ENCODE measurements at regions not wholly inside any gene's neighbourhood (a gene's known extent, or its start where the extent isn't known, plus 50 kb on each side); places are given as distances from the start of the nearest gene placed in this dataset.
"Not testable (repeated sequence)": the region's sequence is repeated elsewhere in the genome, so short reads cannot be mapped to it uniquely, and the experiment has no call there.

DNA sequence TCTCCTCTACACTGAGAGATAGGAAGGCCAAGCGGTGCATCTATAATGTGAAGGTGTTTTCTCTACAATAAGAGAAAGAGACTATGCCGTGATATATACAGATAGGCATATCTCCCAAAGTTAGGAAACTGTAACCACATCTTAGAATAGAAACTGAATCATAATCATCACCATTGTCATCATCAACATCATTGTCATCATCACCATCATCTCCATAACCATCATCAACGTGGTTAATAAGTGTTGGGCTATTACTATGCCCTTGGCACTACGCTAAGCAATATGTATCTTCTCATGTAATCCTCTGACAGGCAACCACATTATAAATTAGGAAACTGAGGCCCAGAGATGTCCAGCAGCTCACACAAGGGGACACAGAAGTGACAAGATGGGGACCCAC lies 369.9 kb downstream of the ANAPC1 start:
- not testable (repeated sequence) for DNase-seq

- DNase-seq = not testable (repeated sequence)
Observed at GRCh38 chr2:111517050-111517720, 366.8 kb downstream of the ANAPC1 start.

- not testable (repeated sequence) for DNase-seq
Observed at GRCh38 chr2:111517721-111518053, 366.3 kb downstream of the ANAPC1 start.

GRCh38 chr2:111519071-111519470 lies 364.9 kb downstream of the ANAPC1 start:
- DNase-seq = no peak

- DNase-seq = no peak
Observed at GRCh38 chr2:111522231-111522768, 361.7 kb downstream of the ANAPC1 start.

GRCh38 chr2:111523009-111523408 lies 361.0 kb downstream of the ANAPC1 start:
- DNase-seq = no peak

DNA sequence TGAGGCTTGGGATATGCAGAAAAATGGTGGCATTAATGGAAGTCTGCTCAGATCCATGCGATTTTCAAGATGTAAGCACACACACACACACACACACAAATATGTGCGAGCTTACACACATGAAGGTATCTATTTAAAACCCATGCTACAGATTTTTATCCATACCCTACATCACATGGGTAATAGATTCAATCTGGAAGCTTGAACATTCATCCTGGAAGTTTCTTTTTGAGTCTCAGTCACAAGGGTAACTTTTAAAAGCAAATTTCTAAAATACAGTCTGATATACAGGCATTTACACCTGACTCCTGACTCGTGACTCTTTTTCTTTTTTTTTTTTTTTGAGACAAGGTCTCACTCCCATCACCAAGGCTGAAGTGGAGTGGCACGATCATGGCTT lies 359.0 kb downstream of the ANAPC1 start:
- not testable (repeated sequence) for DNase-seq

GRCh38 chr2:111526041-111526639 lies 357.9 kb downstream of the ANAPC1 start:
- not testable (repeated sequence) for DNase-seq

DNA sequence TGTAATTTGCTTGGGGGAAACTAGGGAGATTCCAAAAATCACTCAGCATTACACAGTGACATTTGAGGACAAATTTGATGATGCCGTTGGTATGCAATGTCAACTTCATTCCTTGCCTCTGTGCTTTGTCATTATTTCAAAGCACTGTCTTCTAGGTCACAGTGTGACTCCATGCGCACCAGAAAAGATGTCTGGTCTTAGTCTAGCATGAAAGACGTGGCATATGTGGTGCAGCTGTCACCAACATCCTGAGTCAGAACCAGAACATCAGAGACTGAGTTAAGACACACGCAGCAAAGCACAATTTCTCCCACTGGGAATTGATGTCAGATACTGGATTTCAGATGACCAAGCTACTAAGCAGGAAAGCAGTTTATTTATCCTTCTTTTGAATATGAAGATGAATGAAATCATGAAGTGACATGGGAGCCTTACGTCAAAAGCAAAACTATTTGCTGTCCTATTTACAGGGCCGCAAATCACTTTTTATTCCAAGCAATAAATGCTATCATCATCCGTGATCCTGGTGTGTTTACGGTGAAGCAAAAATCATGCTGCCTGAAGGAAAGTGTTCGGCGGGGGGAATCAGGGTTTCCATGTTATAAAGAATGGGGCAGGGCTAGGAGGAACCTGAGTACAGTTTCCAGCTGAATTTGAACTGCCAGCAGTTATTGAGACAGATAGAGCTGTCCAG lies 356.1 kb downstream of the ANAPC1 start:
- DNase-seq = not testable (repeated sequence)

GRCh38 chr2:111529022-111529421 lies 355.0 kb downstream of the ANAPC1 start:
- DNase-seq = not testable (repeated sequence)

- DNase-seq = not testable (repeated sequence)
Observed at GRCh38 chr2:111530239-111530965, 353.6 kb downstream of the ANAPC1 start.

DNA sequence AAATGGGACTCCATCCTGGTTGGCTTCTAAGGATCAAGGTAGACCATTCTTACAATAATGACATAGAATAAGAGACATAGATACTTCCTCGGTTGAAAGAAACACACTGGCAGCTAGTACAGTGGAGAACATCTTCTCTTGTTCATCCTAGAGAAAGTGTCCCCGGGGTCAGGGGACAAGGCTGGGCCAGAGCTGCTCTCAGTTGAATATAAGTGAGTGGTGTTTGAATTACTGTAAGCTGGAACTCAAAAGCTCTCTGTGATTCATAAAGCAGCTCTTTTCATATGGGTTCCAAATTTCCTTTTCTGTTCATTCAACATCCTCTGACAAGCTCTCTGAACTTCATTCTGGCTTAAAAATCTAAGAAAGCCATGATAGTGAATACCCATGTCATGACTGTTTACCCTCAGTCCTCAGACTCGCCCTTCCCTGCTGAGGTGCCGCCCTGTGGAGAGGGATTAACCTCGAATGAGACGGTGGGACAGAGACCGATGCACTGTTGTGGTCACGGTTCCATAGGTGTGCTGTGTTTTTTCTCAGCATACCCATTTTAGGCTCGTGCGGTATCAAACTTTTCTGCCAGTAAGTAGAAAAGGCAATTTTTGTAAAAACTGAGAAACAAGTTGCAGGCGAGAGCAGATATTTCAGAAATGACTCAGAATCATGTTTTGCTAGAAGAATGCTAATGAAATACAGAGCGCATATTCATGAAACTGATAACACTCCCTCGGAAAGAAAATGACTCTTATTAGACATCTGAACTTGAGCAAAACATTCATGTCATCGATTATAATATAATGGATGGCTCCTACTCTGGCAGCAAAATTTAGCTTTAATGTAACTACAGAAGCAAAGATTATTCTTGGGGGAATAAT lies 351.1 kb downstream of the ANAPC1 start:
- DNase-seq = not testable (repeated sequence)

GRCh38 chr2:111533557-111534247 lies 350.3 kb downstream of the ANAPC1 start:
- not testable (repeated sequence) for DNase-seq

GRCh38 chr2:111534910-111535352 lies 349.1 kb downstream of the ANAPC1 start:
- peak; percentile 37 for DNase-seq

- DNase-seq = no peak
Observed at GRCh38 chr2:111535404-111535803, 348.6 kb downstream of the ANAPC1 start.

- no peak for DNase-seq
Observed at GRCh38 chr2:111537078-111537655, 346.8 kb downstream of the ANAPC1 start.

- DNase-seq = not testable (repeated sequence)
Observed at GRCh38 chr2:111539991-111540390, 344.0 kb downstream of the ANAPC1 start.

- DNase-seq = not testable (repeated sequence)
Observed at GRCh38 chr2:111542120-111542774, 341.7 kb downstream of the ANAPC1 start.

GRCh38 chr2:111544006-111544405 lies 340.0 kb downstream of the ANAPC1 start:
- not testable (repeated sequence) for DNase-seq

- not testable (repeated sequence) for DNase-seq
Observed at GRCh38 chr2:111545723-111546431, 338.1 kb downstream of the ANAPC1 start.
